ENCODE measurements at regions not wholly inside any gene's neighbourhood (a gene's known extent, or its start where the extent isn't known, plus 50 kb on each side); places are given as distances from the start of the nearest gene placed in this dataset.

GRCh38 chr4:18479825-18480224 lies 458.3 kb upstream of the LCORL start:
- Mint-ChIP-seq H3K27me3 (ENCODE audit: low read depth) (peaks cover 4% of the 10 kb centered on the region), H3K4me3 (no peak overlapping the region), H3K27ac (no peak overlapping the region; a peak in 1 of 7 replicates), H3K9me3 (peaks cover 29 to 34% of the 10 kb centered on the region in 2 experiments), H3K36me3 (ENCODE audit: insufficient read depth in 1 of 3, low read depth in 3 of 3) (peaks cover 3 to 16% (median 3%) of the 10 kb centered on the region in 3 experiments), H3K4me1 (peaks cover 0 to 3% of the 10 kb centered on the region in 2 experiments; a peak in 1 of 4 replicates)
- Histone ChIP-seq H4K91ac (ENCODE audit: insufficient read length, low read depth, low read length) (no peak overlapping the region), H3K56ac (ENCODE audit: insufficient read length, low read depth, low read length) (no peak overlapping the region), H2AFZ (ENCODE audit: low read length) (no peak overlapping the region), H2BK5ac (ENCODE audit: insufficient read length, low read length) (no peak overlapping the region), H3K79me1 (ENCODE audit: insufficient read depth, low read depth, low read length, poor library complexity, severe bottlenecking) (no peaks in the 10 kb centered on the region), H3K79me2 (ENCODE audit: insufficient read depth, low read length) (no peaks in the 10 kb centered on the region), H3K27ac (ENCODE audit: insufficient read length, low read depth, low read length) (no peak overlapping the region), H3K23ac (ENCODE audit: insufficient read length, low read depth, low read length) (no peak overlapping the region), H4K5ac (ENCODE audit: insufficient read length, low read depth, low read length) (no peak overlapping the region), H2BK120ac (ENCODE audit: low read depth, low read length, poor library complexity, severe bottlenecking) (no peak overlapping the region), H3T11ph (ENCODE audit: low read length) (no peak overlapping the region), H2BK15ac (ENCODE audit: low read depth, low read length) (no peak overlapping the region), H3K27me3 (ENCODE audit: insufficient read depth, low read length) (no peaks in the 10 kb centered on the region), H3K4ac (ENCODE audit: low read depth, low read length) (no peak overlapping the region), H3K18ac (ENCODE audit: insufficient read length, low read depth, low read length) (no peak overlapping the region), H3K4me1 (ENCODE audit: insufficient read depth, low read length) (no peaks in the 10 kb centered on the region), H2BK12ac (ENCODE audit: insufficient read length, low read depth, low read length) (no peak overlapping the region), H3K23me2 (ENCODE audit: insufficient read length, low read depth, low read length, poor library complexity, severe bottlenecking) (no peaks in the 10 kb centered on the region), H2AK5ac (ENCODE audit: insufficient read length, low read length) (no peak overlapping the region), H3K14ac (ENCODE audit: insufficient read depth, low read length) (no peak overlapping the region), H2BK20ac (ENCODE audit: low read depth, low read length, poor library complexity, severe bottlenecking) (no peak overlapping the region), H4K20me1 (ENCODE audit: control insufficient read depth, insufficient read depth, insufficient read length) (no peaks in the 10 kb centered on the region), H3K9me3 (ENCODE audit: control insufficient read depth, low read depth, low read length) (no peaks in the 10 kb centered on the region), H3K9ac (ENCODE audit: extremely low read depth, insufficient read length, low read length) (no peak overlapping the region), H4K8ac (replicated peaks; ENCODE audit: insufficient read length, low read depth, low read length) (no peak overlapping the region), H3K4me2 (ENCODE audit: insufficient read depth, insufficient read length, low read length) (no peak overlapping the region)
- DNase-seq: no peak
- TF ChIP-seq CTCF (conservative IDR thresholded peaks at IDR 0.05): no peak
- no CpG with 5 or more reads among the region's 3 CpGs for WGBS (ENCODE audit: extremely low coverage, insufficient read length, low lambda C conversion rate)
